Trophoblast cell (in vitro differentiated cells and primary cell): ENCODE measurements at regions not wholly inside any gene's neighbourhood (a gene's known extent, or its start where the extent isn't known, plus 50 kb on each side); places are given as distances from the start of the nearest gene placed in this dataset.

Source experiments
- DNase-seq, 2 donors: peaks; one replicate each; pipeline ENCODE4 v3.0.0-alpha.2; 2016
- H2AFZ ChIP-seq: 2 replicates; pipeline ENCODE4 v1.6.1; 2013; ENCODE audit warnings: low read length, moderate library complexity, mild to moderate bottlenecking; ENCODE audit not compliant: insufficient read depth, poor library complexity
- H2AK5ac ChIP-seq: 2 replicates; pipeline ENCODE4 v1.6.1; 2013; ENCODE audit warnings: mild to moderate bottlenecking, low read length
- H2BK120ac ChIP-seq: 2 replicates; pipeline ENCODE4 v1.6.1; 2013; ENCODE audit warnings: low read length, mild to moderate bottlenecking, moderate library complexity; ENCODE audit not compliant: insufficient read depth, poor library complexity
- H2BK12ac ChIP-seq: 2 replicates; pipeline ENCODE4 v1.6.1; 2013; ENCODE audit warnings: mild to moderate bottlenecking, low read length, moderate library complexity
- H2BK5ac ChIP-seq: 2 replicates; pipeline ENCODE4 v1.6.1; 2013; ENCODE audit warnings: low read length, low read depth, moderate library complexity, mild to moderate bottlenecking; ENCODE audit not compliant: poor library complexity
- H3K14ac ChIP-seq: 2 replicates; pipeline ENCODE4 v1.6.1; 2013; ENCODE audit warnings: mild to moderate bottlenecking, low read length
- H3K18ac ChIP-seq: 2 replicates; pipeline ENCODE4 v1.6.1; 2013; ENCODE audit warnings: mild to moderate bottlenecking, low read length
- H3K23ac ChIP-seq: 2 replicates; pipeline ENCODE4 v1.6.1; 2013; ENCODE audit warnings: low read length
- H3K27ac ChIP-seq: 2 replicates; pipeline ENCODE4 v1.5.1; 2013; ENCODE audit warnings: low read depth, mild to moderate bottlenecking, inconsistent platforms, low read length, moderate library complexity
- H3K27me3 ChIP-seq: 2 replicates; pipeline ENCODE4 v1.6.1; 2013; ENCODE audit warnings: inconsistent platforms, mild to moderate bottlenecking, low read length, moderate library complexity; ENCODE audit not compliant: insufficient read depth
- H3K36me3 ChIP-seq, 2 experiments: 1 replicate in 1 of 2; 2 replicates in 1 of 2; pipeline ENCODE4 v1.6.1; 2013; ENCODE audit warnings: low read length in 2 of 2, mild to moderate bottlenecking in 2 of 2, moderate library complexity in 1 of 2; ENCODE audit not compliant: insufficient read depth in 2 of 2, control insufficient read depth in 1 of 2
- H3K4ac ChIP-seq: 2 replicates; pipeline ENCODE4 v1.6.1; 2013; ENCODE audit warnings: low read depth, mild to moderate bottlenecking, low read length, moderate library complexity
- H3K4me1 ChIP-seq, 2 experiments: 1 replicate in 1 of 2; 2 replicates in 1 of 2; pipeline ENCODE4 v1.6.1; 2013; ENCODE audit warnings: low read length in 2 of 2, mild to moderate bottlenecking in 2 of 2, moderate library complexity in 1 of 2; ENCODE audit not compliant: insufficient read depth in 2 of 2, control insufficient read depth in 1 of 2
- H3K4me2 ChIP-seq: 2 replicates; pipeline ENCODE4 v1.6.1; 2013; ENCODE audit warnings: inconsistent platforms, mild to moderate bottlenecking, low read length, moderate library complexity
- H3K4me3 ChIP-seq: 2 replicates; pipeline ENCODE4 v1.5.1; 2013; ENCODE audit warnings: mild to moderate bottlenecking, low read depth, low read length, inconsistent platforms
- H3K79me1 ChIP-seq: one replicate; pipeline ENCODE4 v1.6.1; 2013; ENCODE audit warnings: low read length
- H3K79me2 ChIP-seq: 2 replicates; pipeline ENCODE4 v1.6.1; 2013; ENCODE audit warnings: low read length, mild to moderate bottlenecking; ENCODE audit not compliant: control insufficient read depth, insufficient read depth, poor library complexity
- H3K9ac ChIP-seq: 2 replicates; pipeline ENCODE4 v1.6.1; 2013; ENCODE audit warnings: mild to moderate bottlenecking, low read length
- H3K9me3 ChIP-seq: 2 replicates; pipeline ENCODE4 v1.6.1; 2013; ENCODE audit warnings: low read depth, mild to moderate bottlenecking, control low read depth, inconsistent platforms, low read length; ENCODE audit not compliant: insufficient read depth
- H4K12ac ChIP-seq: 2 replicates; pipeline ENCODE4 v1.6.1; 2013; ENCODE audit warnings: low read depth, mild to moderate bottlenecking, low read length, moderate library complexity
- H4K8ac ChIP-seq: 2 replicates; pipeline ENCODE4 v1.6.1; 2013; ENCODE audit warnings: low read depth, mild to moderate bottlenecking, low read length, moderate library complexity
- H4K91ac ChIP-seq: one replicate; pipeline ENCODE4 v1.6.1; 2013; ENCODE audit warnings: low read depth, mild to moderate bottlenecking, low read length, moderate library complexity
- WGBS: extraction: QIAGEN DNeasy Blood & Tissue Kit; methylation state at CpG from one replicate; pipeline ENCODE4 v1.1.7; 2013; ENCODE audit warnings: missing lambda C conversion rate; ENCODE audit not compliant: insufficient read length, insufficient coverage; ENCODE audit errors: extremely low coverage; 5-methylcytosine and 5-hydroxymethylcytosine counted together

GRCh38 chr6:139743664-139744437, 369.4 kb upstream of the CITED2 start:
- no peaks in the 10 kb centered on the region for H3K27me3 ChIP-seq
- no CpG with 5 or more reads among the region's 3 CpGs for WGBS
- DNase-seq, result peak in 1 of 2 donors; percentile 85

GRCh38 chr6:139742671-139743070, 368.2 kb upstream of the CITED2 start:
- no peak overlapping the region for H3K14ac ChIP-seq
- no peak overlapping the region for H3K4me2 ChIP-seq
- no peak overlapping the region for H3K27ac ChIP-seq
- no peak overlapping the region for H4K12ac ChIP-seq
- no peak overlapping the region for H3K9ac ChIP-seq
- H3K4me1 ChIP-seq, result no peaks in the 10 kb centered on the region
- no peak overlapping the region for H2BK5ac ChIP-seq
- H3K4me3 ChIP-seq, result no peak overlapping the region
- H3K4ac ChIP-seq, result no peak overlapping the region
- no peak overlapping the region for H2BK12ac ChIP-seq
- H3K18ac ChIP-seq, result no peak overlapping the region
- DNase-seq, result no peak
- H3K36me3 ChIP-seq, result no peaks in the 10 kb centered on the region
- no peak overlapping the region for H2BK120ac ChIP-seq
- no peaks in the 10 kb centered on the region for H3K9me3 ChIP-seq
- H4K8ac ChIP-seq, result no peak overlapping the region
- H2AFZ ChIP-seq, result no peak overlapping the region
- no peaks in the 10 kb centered on the region for H3K27me3 ChIP-seq
- no CpG with 5 or more reads among the region's 1 CpG for WGBS
- H3K79me2 ChIP-seq, result no peaks in the 10 kb centered on the region
- H3K23ac ChIP-seq, result no peak overlapping the region
- no peaks in the 10 kb centered on the region for H3K79me1 ChIP-seq
- H4K91ac ChIP-seq, result no peak overlapping the region
- H2AK5ac ChIP-seq, result no peak overlapping the region

More at GRCh38 chr6:139743664-139744437, 369.4 kb upstream of the CITED2 start:
- Histone ChIP-seq H3K27ac (no peak overlapping the region), H3K79me2 (no peaks in the 10 kb centered on the region), H2AFZ (no peak overlapping the region), H2AK5ac (no peak overlapping the region), H3K4me1 (peaks cover 2 to 3% of the 10 kb centered on the region in 2 experiments), H4K91ac (no peak overlapping the region), H3K4ac (no peak overlapping the region), H2BK5ac (no peak overlapping the region), H3K79me1 (no peaks in the 10 kb centered on the region), H3K14ac (no peak overlapping the region), H2BK120ac (no peak overlapping the region), H4K12ac (no peak overlapping the region), H3K36me3 (no peaks in the 10 kb centered on the region), H3K4me3 (no peak overlapping the region), H3K9ac (no peak overlapping the region), H3K4me2 (no peak overlapping the region), H3K18ac (no peak overlapping the region), H2BK12ac (no peak overlapping the region), H3K9me3 (no peaks in the 10 kb centered on the region), H4K8ac (no peak overlapping the region), H3K23ac (no peak overlapping the region)

GRCh38 chr6:139738801-139739455, 364.5 kb upstream of the CITED2 start:
- H3K4me3 ChIP-seq, result no peak overlapping the region
- H2BK5ac ChIP-seq, result no peak overlapping the region
- H4K12ac ChIP-seq, result no peak overlapping the region
- H3K23ac ChIP-seq, result no peak overlapping the region
- H3K4me1 ChIP-seq, result no peaks in the 10 kb centered on the region
- no peaks in the 10 kb centered on the region for H3K9me3 ChIP-seq
- no peak overlapping the region for H3K27ac ChIP-seq
- no peak for DNase-seq
- H2BK120ac ChIP-seq, result no peak overlapping the region
- no peaks in the 10 kb centered on the region for H3K79me2 ChIP-seq
- no peak overlapping the region for H3K4me2 ChIP-seq
- H2BK12ac ChIP-seq, result no peak overlapping the region
- peaks cover 2% of the 10 kb centered on the region for H3K79me1 ChIP-seq
- H3K18ac ChIP-seq, result no peak overlapping the region
- no peak overlapping the region for H2AK5ac ChIP-seq
- no peak overlapping the region for H4K8ac ChIP-seq
- no peak overlapping the region for H4K91ac ChIP-seq
- H3K4ac ChIP-seq, result no peak overlapping the region
- H3K36me3 ChIP-seq, result no peaks in the 10 kb centered on the region
- no peak overlapping the region for H3K14ac ChIP-seq
- no peaks in the 10 kb centered on the region for H3K27me3 ChIP-seq
- no CpG with 5 or more reads among the region's 3 CpGs for WGBS
- H3K9ac ChIP-seq, result no peak overlapping the region
- H2AFZ ChIP-seq, result no peak overlapping the region

GRCh38 chr6:139736325-139736906, 362.0 kb upstream of the CITED2 start:
- WGBS, result no CpG with 5 or more reads among the region's 2 CpGs
- H2AFZ ChIP-seq, result no peak overlapping the region
- H3K79me2 ChIP-seq, result no peaks in the 10 kb centered on the region
- peak; percentile 33 to 50 for DNase-seq
- no peak overlapping the region for H3K18ac ChIP-seq
- H3K9me3 ChIP-seq, result no peaks in the 10 kb centered on the region
- no peak overlapping the region for H3K9ac ChIP-seq
- no peak overlapping the region for H3K27ac ChIP-seq
- no peak overlapping the region for H2BK12ac ChIP-seq
- no peak overlapping the region for H3K4me2 ChIP-seq
- H4K12ac ChIP-seq, result no peak overlapping the region
- no peaks in the 10 kb centered on the region for H3K27me3 ChIP-seq
- no peak overlapping the region for H3K14ac ChIP-seq
- H2BK120ac ChIP-seq, result no peak overlapping the region
- H2BK5ac ChIP-seq, result no peak overlapping the region
- no peak overlapping the region for H4K8ac ChIP-seq
- no peak overlapping the region for H2AK5ac ChIP-seq
- no peak overlapping the region for H3K23ac ChIP-seq
- no peak overlapping the region for H3K4ac ChIP-seq
- no peak overlapping the region for H3K4me3 ChIP-seq
- peaks cover 2 to 6% of the 10 kb centered on the region in 2 experiments for H3K4me1 ChIP-seq
- H3K36me3 ChIP-seq, result no peaks in the 10 kb centered on the region
- H3K79me1 ChIP-seq, result peaks cover 2% of the 10 kb centered on the region
- H4K91ac ChIP-seq, result no peak overlapping the region
